GM12875 (cell line): ENCODE measurements at regions not wholly inside any gene's neighbourhood (a gene's known extent, or its start where the extent isn't known, plus 50 kb on each side); places are given as distances from the start of the nearest gene placed in this dataset.

Source experiments
- H3K4me3 ChIP-seq: one replicate; pipeline ENCODE4 v1.5.1; 2011; ENCODE audit warnings: low read depth, low read length, control low read depth
- TF ChIP-seq, protein P1 (sequence below): IDR thresholded peaks from 2 replicates; pipeline ENCODE4 v1.5.1; 2011; ENCODE audit warnings: low read depth, mild to moderate bottlenecking, control low read depth, inconsistent platforms, low read length, moderate library complexity, borderline replicate concordance; ENCODE audit not compliant: insufficient read depth

DNA sequence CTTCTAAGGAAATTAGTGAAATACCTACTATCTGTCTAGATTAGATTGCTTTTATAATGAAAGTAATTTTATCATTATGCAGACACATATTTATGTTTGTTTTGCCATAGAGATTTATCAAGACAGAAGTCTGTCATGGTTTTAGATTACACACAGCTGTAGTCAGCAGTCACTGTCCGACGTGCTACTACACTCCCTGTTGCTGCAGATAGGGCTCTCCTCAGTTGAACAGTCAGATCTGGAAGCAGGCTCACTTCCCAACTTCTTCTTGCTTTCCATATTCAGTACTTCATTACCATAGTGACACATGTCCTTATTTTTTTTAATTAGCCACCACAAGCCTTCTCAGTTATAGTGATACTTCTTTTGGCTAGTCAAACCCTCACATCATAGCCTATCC is 329.9 kb upstream of the ITGA1 start:
- H3K4me3 ChIP-seq: no peak overlapping the region
- TF ChIP-seq, protein P1, sequence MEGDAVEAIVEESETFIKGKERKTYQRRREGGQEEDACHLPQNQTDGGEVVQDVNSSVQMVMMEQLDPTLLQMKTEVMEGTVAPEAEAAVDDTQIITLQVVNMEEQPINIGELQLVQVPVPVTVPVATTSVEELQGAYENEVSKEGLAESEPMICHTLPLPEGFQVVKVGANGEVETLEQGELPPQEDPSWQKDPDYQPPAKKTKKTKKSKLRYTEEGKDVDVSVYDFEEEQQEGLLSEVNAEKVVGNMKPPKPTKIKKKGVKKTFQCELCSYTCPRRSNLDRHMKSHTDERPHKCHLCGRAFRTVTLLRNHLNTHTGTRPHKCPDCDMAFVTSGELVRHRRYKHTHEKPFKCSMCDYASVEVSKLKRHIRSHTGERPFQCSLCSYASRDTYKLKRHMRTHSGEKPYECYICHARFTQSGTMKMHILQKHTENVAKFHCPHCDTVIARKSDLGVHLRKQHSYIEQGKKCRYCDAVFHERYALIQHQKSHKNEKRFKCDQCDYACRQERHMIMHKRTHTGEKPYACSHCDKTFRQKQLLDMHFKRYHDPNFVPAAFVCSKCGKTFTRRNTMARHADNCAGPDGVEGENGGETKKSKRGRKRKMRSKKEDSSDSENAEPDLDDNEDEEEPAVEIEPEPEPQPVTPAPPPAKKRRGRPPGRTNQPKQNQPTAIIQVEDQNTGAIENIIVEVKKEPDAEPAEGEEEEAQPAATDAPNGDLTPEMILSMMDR: no peak

DNA sequence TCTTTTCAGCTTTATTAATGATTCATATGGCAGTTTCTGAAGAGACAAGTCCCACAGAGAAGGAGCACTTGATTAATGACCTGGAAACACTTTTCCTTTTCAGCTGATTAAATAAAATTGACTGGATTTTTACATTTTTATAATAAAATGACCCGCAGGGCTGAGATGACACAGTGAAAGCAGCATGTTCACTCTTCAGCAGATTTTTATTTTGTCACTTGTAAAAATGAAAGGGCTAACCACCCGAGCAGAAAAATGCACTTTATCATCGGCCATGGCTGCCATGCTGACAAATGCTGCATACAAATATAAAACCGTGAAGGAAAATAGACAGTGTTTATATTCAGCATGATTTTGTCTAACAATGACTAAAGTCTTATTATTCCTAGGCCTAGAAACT is 321.6 kb upstream of the ITGA1 start:
- no peak overlapping the region for H3K4me3 ChIP-seq
- TF ChIP-seq, protein P1: no peak

DNA sequence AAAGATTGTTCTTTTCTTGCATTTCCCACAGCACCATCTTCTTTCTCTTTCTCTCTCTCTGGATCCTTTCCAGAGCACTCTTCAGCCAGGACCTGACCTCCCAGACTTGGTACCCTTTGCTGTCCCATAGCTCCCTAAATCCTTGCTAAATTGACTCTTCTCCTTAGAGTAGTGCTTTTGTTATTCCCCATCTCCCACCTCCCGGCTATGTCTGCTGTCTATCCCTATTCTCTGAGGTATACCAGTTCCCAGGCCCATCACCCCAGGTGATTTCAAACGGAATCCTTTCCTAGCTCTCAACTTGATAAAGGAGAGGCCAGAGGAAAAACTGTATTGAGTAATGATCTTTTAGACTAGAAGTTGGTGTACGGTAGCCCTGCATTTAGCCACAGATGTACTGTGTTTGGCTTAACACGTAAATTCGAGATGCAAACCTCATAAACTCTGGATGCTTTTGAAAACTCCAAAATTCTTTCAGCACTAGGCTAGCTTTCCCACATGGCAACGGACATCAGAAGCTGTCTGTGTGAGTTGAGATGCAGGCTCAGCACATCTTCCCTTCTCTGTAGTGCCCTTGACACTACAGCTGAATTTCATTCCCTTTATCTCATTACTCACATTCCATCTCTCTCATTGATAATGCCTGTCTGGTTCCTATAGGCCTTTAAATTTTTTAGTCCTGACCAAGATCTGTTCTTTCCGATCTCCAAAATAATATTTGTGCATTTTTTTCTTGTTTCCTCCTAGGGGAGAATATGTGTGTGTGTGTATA is 320.8 kb upstream of the ITGA1 start:
- TF ChIP-seq, protein P1: no peak
- no peak overlapping the region for H3K4me3 ChIP-seq

DNA sequence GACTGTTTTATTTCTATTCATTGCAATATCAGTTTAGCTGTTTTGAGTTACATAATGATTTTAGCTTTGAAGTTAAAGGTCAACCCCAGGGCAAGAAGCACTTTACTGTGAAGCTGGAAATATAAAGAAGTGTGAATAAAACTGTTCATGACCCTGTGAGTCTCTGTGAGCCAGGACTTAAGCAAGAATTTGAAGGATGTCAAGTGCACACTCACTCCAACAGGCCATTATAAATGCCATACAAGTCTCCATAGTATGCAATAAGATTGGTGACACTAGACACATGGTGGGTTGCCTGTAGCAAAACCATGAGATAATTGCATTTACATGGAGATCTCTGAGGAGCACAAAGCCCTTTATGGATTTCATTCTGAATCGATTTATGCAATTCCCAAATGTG is 318.7 kb upstream of the ITGA1 start:
- no peak overlapping the region for H3K4me3 ChIP-seq
- TF ChIP-seq, protein P1: no peak

DNA sequence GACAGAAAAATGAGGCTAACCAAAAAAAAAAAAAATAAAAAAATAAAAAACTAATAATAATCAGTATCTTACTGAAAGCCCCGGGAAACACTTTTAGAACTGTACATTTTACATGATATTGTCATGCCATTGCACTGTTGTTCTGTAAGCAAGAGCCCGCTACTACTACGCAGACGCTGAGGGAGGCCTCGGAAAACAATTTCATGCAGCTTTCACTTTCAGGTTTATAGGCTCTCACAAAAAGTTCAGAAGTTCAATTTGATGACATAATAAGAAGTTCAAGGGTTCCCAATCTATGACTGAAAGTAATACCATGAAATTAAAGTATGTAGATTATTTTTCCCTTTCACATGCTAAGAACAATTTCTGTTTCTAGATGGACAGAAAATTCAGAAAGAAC is 318.3 kb upstream of the ITGA1 start:
- TF ChIP-seq, protein P1: no peak
- H3K4me3 ChIP-seq: no peak overlapping the region

DNA sequence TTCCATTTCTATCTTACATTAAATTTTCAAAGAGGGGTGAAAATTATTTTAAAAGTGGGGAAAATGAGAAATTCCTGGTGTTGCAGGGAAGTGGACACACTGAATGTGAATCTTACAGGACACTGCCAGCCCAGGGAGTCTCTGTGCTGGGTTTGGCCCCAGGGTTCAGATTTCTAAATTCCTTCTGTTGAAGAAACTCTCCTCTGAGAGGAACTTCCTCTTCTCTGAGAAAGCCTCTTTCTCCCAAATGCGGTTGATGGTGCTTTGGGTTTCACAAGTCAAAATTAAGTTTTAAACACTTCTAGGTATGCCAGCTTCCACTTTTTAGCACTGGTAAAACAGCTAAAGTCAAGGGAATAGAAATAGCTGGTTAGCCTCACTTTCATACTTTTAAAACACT is 317.9 kb upstream of the ITGA1 start:
- no peak overlapping the region for H3K4me3 ChIP-seq
- TF ChIP-seq, protein P1: no peak

DNA sequence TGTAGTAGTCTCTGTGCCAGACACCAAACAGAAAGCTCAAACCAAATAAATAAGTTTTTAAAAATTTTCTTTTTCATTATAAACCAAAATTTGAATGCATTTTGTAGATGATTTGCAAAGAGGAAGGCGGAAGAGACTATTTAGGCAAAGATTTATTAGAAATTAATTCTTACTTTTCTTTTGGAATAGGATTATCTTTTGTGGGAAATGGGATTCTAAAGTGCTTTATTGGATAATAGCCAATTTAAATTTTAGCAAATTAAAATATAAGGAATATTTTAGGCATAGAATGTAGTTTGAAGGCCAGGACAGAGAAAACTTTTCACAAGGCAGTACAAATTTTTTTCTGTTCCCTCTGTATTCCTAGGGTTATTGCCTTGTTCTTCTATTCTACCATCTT is 311.4 kb upstream of the ITGA1 start:
- TF ChIP-seq, protein P1: no peak
- H3K4me3 ChIP-seq: no peak overlapping the region
